Breast epithelium (tissue), 3 donors: ENCODE measurements at regions not wholly inside any gene's neighbourhood (a gene's known extent, or its start where the extent isn't known, plus 50 kb on each side); places are given as distances from the start of the nearest gene placed in this dataset.
"Not testable (repeated sequence)": the region's sequence is repeated elsewhere in the genome, so short reads cannot be mapped to it uniquely, and the experiment has no call there.

ENCODE experiments used
- CTCF ChIP-seq, 3 donors: fragments of 450-650 bp; IDR thresholded peaks; one replicate each; pipeline ENCODE4 v1.5.1; 2016 to 2017; ENCODE audit warnings: antibody characterized with exemption in 3 of 3, mild to moderate bottlenecking in 3 of 3, moderate library complexity in 3 of 3
- POLR2A ChIP-seq: fragments of 450-650 bp; IDR thresholded peaks from one replicate; pipeline ENCODE4 v1.6.1; 2016; ENCODE audit warnings: antibody characterized with exemption, mild to moderate bottlenecking, moderate library complexity

- TF ChIP-seq POLR2A; CTCF (IDR thresholded peaks at IDR 0.05): not testable (repeated sequence)
Observed at GRCh38 chr15:20084026-20084425, 457.6 kb downstream of the GOLGA6L6 start.
